ENCODE measurements at regions not wholly inside any gene's neighbourhood (a gene's known extent, or its start where the extent isn't known, plus 50 kb on each side); places are given as distances from the start of the nearest gene placed in this dataset.

DNA sequence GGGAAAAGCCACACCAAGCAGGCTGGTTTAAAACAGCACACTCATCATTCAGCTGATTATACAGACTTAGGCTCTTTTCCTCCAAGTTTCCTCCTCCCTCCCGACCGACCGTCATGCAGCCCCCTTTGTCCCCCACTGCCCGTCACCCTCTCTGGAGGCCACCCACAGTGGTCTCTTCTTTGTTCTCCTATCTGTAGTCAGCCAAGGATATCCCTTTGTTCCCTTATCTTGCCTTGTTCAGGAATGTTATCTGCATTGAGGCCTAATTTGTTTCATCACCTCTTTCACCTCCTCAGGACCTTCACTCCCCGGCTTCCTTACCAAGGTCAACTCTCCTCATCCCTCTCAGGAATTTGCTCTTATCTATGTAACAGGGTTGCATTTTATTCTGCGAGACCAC lies 186.4 kb upstream of the CDH13 start:
- TF ChIP-seq, protein P1, sequence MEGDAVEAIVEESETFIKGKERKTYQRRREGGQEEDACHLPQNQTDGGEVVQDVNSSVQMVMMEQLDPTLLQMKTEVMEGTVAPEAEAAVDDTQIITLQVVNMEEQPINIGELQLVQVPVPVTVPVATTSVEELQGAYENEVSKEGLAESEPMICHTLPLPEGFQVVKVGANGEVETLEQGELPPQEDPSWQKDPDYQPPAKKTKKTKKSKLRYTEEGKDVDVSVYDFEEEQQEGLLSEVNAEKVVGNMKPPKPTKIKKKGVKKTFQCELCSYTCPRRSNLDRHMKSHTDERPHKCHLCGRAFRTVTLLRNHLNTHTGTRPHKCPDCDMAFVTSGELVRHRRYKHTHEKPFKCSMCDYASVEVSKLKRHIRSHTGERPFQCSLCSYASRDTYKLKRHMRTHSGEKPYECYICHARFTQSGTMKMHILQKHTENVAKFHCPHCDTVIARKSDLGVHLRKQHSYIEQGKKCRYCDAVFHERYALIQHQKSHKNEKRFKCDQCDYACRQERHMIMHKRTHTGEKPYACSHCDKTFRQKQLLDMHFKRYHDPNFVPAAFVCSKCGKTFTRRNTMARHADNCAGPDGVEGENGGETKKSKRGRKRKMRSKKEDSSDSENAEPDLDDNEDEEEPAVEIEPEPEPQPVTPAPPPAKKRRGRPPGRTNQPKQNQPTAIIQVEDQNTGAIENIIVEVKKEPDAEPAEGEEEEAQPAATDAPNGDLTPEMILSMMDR (conservative IDR thresholded peaks at IDR 0.05 in 1 of 2, IDR thresholded peaks at IDR 0.05 in 1 of 2; ENCODE audit: low read depth in 1 of 2, low read length in 2 of 2) = no peak
- TF ChIP-seq EZH2 (IDR thresholded peaks at IDR 0.05; ENCODE audit: low read length, missing control alignments) = no peak

Data from fibroblast of lung (primary cell).